Fibroblast of skin of back (primary cell): ENCODE measurements at regions not wholly inside any gene's neighbourhood (a gene's known extent, or its start where the extent isn't known, plus 50 kb on each side); places are given as distances from the start of the nearest gene placed in this dataset.
A peak's percentile ranks its signal among the peaks of the same experiment; 100 is the strongest.
"Not testable (repeated sequence)": the region's sequence is repeated elsewhere in the genome, so short reads cannot be mapped to it uniquely, and the experiment has no call there.

ENCODE experiments used
- DNase-seq: peaks from one replicate; pipeline ENCODE4 v3.0.0-alpha.2; 2013

DNA sequence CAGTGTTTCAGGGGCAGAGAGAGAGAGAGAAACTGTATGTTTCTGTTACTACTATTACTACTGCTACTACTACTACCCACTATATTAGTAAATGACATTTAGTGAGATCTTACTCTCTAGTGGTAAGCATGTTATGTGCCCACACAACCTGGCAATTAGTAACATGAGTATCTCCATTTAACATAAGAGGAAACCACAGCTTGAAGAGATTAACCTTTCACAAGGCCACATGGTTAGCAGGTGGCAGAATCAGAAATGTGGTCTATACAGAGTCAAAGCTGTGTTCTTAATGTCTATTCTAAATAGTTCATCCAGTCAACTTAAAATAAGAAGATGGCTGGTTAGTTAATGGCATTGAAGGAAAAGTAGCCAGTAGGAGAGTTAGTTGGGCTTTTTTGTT lies 961.6 kb downstream of the MCTP2 start:
- DNase-seq = no peak

DNA sequence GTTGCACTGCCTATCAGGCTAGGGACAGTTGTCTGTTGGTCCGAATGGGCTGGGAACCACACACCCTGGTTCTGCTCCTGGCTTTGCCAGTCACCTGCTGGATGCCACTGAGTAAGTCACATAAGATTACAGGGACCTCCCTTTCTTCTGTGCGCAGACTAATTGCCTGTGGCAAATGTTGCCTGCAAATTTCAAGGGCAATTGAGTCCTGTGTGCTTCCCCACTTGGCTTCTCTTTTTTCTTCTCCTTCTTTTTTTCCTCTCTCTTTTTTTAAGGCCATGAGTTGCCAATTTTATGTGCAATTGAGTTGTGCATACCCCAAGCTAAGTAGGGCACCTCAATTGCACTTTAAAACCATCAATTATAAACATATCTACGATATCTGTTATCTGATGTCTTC lies 963.4 kb downstream of the MCTP2 start:
- no peak for DNase-seq

DNA sequence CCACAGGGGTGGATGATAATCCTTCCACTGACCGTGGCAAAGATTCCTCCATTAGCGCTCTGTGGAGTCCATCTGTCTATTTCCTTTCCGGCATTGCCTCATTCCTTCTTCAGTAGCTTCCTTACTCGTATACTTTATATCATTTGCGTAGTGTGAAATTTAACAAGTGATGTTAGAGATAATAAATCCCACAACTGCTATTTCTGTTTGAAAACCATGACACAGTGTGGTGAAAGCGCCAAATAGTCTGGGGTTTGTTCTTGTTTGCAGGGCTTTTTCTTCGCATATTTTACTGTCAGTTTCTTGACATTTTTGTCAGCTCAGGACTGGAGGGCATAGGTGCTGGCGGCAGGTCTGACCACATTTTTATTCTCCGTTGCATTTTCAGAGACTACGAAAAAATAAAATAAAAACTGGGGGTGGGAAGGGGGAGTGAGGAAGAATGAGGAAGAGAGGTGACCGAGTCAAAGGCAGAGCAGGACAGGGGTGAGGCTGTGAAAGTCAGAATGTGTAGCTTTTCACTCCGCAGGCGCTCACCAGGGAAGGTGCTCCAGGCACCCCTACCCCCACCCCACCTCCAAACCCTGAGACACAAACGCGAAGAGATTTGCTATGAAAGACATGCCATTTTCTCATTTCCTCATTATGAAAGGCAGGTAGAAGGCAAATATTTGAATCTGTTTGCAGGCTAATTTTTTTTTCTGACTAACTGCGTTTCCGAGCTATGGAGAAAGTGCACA lies 965.0 kb downstream of the MCTP2 start:
- no peak for DNase-seq

GRCh38 chr15:95202569-95203349 lies 971.4 kb downstream of the MCTP2 start:
- no peak for DNase-seq

DNA sequence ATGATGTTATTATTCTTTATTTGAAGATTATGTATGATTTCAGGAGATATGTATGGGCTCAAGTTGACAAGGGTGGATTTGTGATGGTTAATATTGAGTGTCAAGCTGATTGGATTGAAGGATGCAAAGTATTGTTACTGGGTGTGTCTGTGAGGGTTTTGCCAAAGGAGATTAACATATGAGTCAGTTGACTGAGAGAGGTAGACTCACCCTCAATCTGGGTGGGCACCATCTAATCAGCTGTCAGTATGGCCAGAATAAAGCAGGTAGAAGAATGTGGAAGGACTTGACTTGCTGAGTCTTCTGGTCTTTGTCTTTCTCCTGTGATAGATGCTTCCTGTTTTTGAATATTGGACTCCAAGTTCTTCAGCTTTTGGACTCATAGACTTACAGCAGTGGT lies 973.7 kb downstream of the MCTP2 start:
- no peak for DNase-seq

DNA sequence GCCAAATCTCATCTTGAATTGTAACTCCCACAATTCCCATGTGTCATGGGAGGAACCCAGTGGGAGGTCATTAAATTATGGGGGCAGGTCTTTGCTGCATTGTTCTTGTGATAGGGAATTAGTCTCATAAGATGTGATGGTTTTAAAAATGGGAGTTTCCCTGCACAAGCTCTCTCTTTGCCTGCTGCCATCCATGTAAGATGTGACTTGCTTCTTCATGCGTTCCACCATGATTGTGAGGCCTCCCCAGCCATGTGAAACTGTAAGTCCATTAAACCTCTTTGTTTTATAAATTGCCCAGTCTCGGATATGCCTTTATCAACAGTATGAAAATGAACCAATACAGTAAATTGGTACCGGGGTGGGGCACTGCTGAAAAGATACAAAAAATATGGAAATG lies 974.5 kb downstream of the MCTP2 start:
- DNase-seq = not testable (repeated sequence)

GRCh38 chr15:95208071-95208470 lies 976.7 kb downstream of the MCTP2 start:
- DNase-seq = no peak

DNA sequence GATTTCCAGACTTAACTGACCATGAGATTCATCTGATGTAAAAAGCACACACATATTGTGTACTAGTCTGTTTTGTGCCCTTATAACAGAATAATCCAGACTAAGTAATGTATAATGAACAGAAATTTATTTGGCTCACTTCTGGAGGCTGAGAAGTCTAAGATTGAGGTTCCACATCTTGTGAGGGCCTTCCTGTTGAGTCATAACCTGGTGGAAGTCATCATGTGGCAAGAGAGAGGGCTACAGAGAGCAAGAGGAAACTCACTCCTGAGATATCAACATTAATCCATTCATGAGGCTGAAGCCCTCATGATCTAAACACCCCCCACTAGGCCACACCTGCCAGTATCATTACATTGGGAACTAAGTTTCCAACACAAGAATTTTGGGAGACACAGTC lies 977.6 kb downstream of the MCTP2 start:
- no peak for DNase-seq

DNA sequence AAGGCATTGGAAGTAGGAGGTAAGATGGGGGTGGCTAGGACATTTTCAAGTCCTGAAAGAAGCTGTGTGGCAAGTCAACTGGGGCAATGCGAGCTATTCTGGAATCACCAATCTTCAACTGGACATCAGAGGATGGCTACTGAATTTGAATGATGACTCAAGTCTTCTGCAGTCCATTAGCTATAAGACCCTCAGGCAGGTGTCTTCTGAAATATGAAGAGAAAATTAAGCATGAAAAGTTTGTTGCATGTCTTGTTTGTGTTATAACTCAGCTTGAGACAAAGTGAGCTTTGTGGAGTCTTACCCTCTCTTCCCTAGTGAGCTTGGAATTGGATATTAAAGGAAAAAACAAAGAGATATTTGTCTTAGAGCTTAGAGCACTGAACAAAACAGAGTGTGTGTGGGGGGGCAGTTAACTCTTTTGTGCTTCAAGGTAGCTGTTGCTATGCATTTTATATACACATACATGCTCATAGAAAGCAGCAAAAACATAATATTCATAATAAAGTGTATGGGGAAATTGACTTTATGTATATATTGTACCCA lies 979.1 kb downstream of the MCTP2 start:
- DNase-seq = no peak

DNA sequence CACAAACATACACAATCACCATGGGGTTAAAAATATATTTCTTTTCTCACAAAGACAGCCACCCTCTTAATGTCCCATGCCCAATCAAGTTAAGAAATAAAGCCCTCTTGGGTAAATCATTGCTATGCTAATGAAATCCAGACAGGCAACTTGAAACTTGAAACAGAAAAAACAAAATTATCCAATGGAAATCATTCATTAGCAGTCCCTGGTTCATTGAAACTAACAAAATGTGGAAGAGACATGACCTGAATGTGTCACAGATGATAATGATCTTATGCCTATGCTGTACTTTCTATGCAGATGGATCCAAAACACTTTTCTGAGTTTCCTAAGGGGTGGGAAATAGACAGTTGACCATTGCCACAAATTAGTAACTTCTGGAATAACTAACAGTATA lies 983.7 kb downstream of the MCTP2 start:
- no peak for DNase-seq

DNA sequence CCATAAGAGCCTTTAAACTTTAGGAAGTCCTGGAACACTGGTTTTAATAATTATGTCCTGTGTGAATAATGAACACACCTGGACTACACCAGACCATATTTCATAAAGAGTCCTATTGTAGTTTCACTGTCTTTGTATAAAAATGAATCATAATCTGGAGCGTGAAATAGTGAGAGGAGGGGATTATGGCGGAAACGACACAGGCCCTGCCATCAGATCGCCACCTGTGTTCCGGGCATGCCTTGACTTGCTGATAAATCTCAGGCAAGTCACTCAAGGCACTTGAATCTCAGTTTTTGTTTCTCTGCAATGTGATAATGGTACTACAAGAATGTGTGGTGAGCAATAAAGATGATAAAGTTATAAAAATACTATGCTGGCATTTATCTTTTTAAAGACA lies 995.5 kb downstream of the MCTP2 start:
- DNase-seq = no peak

DNA sequence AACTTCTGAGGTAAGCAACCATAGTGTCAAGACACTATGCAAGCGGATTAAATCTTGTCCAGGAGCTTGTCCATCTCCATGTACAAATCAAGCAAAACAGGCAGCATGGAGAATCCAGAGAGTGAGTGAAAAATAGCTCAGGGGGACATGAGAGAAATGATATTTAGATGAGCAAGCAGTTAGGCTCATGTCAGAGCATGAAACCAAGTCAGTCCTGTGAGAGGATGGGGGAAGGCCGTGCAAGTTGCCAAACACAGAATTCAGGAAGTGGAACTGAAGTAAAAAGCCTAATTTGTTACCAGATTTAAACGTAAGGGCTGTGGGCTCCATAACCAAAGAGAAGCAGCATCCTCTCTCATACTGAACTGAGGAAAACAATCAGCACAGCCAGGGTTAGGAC lies 995.9 kb downstream of the MCTP2 start:
- no peak for DNase-seq

- DNase-seq = no peak
Observed at GRCh38 chr15:95228856-95229555, 997.6 kb downstream of the MCTP2 start.

DNA sequence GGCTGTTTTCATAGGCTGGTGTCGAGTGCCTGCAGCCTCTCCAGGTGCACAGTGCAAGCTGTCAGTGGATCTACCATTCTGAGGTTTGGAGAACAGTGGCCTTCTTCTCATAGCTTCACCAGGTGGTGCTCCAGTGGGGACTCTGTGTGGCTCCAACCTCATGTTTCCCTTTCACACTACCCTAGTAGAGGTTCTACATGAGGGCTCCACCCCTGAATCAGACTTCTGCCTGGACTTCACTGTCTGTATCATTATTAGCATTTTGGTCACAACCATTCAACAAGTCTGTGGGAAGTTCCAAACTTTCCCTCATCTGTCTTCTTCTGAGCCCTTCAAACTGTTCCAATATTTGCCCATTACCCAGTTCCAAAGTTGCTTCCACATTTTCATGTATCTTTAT lies 1003.7 kb downstream of the MCTP2 start:
- no peak for DNase-seq

DNA sequence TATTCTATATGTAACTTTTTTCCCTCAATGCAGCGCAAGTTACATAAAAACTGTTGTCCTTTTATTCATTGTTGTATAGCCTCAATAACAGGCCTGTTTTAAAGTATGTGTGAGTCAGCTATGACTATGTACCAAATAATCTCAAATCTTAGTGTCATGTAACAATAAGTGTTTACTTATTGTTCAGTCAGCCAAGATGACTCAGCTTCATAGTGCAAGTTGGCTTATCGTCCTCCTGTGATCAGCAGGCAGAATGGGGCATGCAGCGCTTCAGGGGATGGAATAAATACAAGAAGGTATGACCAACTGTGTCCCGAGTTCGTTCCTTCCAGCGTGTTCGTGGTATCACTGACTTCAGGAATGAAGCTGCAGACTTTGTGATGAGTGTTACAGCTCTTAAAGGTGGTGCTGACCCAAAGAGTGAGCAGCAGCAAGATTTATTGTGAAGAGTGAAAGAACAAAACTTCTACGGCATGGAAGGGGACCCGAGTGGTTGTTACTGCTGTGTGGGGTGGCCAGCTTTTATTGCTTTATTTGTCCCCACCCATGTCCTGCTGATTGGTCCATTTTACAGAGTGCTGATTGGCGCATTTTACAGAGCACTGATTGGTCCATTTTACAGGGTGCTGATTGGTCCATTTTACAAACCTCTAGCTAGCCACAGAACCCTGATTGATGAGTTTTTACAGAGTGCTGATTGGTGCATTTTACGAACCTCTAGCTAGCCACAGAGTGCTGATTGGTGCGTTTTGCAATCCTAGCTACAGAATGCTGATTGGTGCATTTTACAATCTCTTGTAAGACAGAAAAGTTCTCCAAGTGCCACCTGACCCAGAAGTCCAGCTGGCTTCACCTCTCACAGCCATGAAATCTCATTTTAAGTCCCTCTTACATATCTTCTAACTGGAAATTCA lies 1016.0 kb downstream of the MCTP2 start:
- peak; percentile 94 for DNase-seq

DNA sequence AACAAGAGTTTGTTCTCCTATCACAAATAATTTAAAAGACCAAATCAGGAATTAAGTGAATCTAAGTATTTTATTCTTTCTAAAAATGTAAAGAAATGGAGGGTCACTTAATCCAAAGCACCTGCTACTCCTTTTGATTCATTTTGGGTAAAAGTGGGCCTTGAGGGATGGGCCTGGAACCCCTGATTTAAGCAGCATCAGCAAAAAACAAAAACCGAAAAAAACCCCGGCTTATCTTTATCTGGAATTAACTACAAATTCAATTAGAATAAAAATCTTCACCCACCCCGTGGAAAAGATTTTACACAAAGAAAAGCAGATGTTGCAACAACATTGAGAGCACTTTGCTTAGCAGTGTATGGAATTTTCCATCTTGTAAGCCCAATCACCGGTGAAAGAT lies 1018.2 kb downstream of the MCTP2 start:
- DNase-seq = no peak

DNA sequence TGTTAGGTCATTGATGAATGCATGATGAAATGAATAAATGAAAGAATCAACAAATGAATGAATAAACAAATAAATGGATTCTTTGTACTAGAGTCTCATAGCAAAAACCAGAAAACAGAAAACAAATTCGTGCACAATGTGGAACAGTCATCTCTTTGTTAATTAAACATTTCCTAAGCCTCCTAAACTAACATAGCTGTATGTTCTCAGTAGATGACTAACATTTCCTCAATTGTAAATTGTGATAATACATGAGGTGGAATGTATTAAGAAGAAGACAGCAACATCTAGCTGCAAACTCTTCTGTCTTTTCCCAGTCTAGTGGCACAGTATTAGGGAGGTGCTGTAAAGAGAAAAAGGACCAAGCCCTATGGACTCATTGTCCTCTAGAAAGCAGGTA lies 1021.0 kb downstream of the MCTP2 start:
- DNase-seq = peak; percentile 26

- no peak for DNase-seq
Observed at GRCh38 chr15:95254263-95254662, 1022.9 kb downstream of the MCTP2 start.

- peak; percentile 77 for DNase-seq
Observed at GRCh38 chr15:95259513-95259912, 1028.2 kb downstream of the MCTP2 start.

GRCh38 chr15:95259965-95260364 lies 1028.6 kb downstream of the MCTP2 start:
- no peak for DNase-seq

DNA sequence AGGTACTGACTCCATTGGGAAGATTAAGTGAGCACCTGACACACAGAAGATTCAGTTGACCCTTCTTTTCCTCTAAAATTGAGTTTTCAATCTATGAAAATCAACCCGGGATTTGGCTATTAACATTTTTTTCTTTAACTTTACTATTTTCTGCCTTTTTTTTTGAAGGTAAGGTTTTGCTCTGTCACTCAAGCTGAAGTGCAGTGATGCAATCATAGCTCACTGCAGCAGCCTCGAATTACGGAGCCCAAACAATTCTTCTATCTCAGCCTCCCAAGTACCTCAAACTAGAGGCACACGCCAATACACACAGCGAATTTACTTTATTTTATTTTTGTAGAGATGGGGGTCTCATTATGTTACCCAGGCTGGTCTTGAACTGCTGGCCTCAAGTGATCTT lies 1029.5 kb downstream of the MCTP2 start:
- no peak for DNase-seq

- DNase-seq = no peak
Observed at GRCh38 chr15:95261546-95261945, 1030.2 kb downstream of the MCTP2 start.
